ENCODE measurements at regions not wholly inside any gene's neighbourhood (a gene's known extent, or its start where the extent isn't known, plus 50 kb on each side); places are given as distances from the start of the nearest gene placed in this dataset.
A peak's percentile ranks its signal among the peaks of the same experiment; 100 is the strongest.
"Not testable (repeated sequence)": the region's sequence is repeated elsewhere in the genome, so short reads cannot be mapped to it uniquely, and the experiment has no call there.

- DNase-seq (ENCODE audit: low read depth, low spot score), result no peak
Observed at GRCh38 chr13:53101883-53102282, 73.3 kb downstream of the OLFM4 start.

- DNase-seq (ENCODE audit: low read depth, low spot score), result no peak
Observed at GRCh38 chr13:53104136-53104535, 75.5 kb downstream of the OLFM4 start.

- DNase-seq (ENCODE audit: low read depth, low spot score), result no peak
Observed at GRCh38 chr13:53105477-53105876, 76.9 kb downstream of the OLFM4 start.

GRCh38 chr13:53105890-53106289 lies 77.3 kb downstream of the OLFM4 start:
- peak; percentile 33 for DNase-seq (ENCODE audit: low read depth, low spot score)

GRCh38 chr13:53110181-53110580 lies 81.6 kb downstream of the OLFM4 start:
- DNase-seq (ENCODE audit: low read depth, low spot score), result peak; percentile 63

- no peak for DNase-seq (ENCODE audit: low read depth, low spot score)
Observed at GRCh38 chr13:53110614-53111013, 82.0 kb downstream of the OLFM4 start.

- DNase-seq (ENCODE audit: low read depth, low spot score), result no peak
Observed at GRCh38 chr13:53112522-53112921, 83.9 kb downstream of the OLFM4 start.

GRCh38 chr13:53117048-53117447 lies 88.4 kb downstream of the OLFM4 start:
- not testable (repeated sequence) for DNase-seq (ENCODE audit: low read depth, low spot score)

- DNase-seq (ENCODE audit: low read depth, low spot score), result no peak
Observed at GRCh38 chr13:53121131-53121773, 92.6 kb downstream of the OLFM4 start.

- DNase-seq (ENCODE audit: low read depth, low spot score), result no peak
Observed at GRCh38 chr13:53121919-53122318, 93.3 kb downstream of the OLFM4 start.

- DNase-seq (ENCODE audit: low read depth, low spot score), result no peak
Observed at GRCh38 chr13:53123536-53123935, 94.9 kb downstream of the OLFM4 start.

- DNase-seq (ENCODE audit: low read depth, low spot score), result no peak
Observed at GRCh38 chr13:53124623-53125022, 96.0 kb downstream of the OLFM4 start.

- no peak for DNase-seq (ENCODE audit: low read depth, low spot score)
Observed at GRCh38 chr13:53126841-53127245, 98.2 kb downstream of the OLFM4 start.

GRCh38 chr13:53127373-53127772 lies 98.8 kb downstream of the OLFM4 start:
- no peak for DNase-seq (ENCODE audit: low read depth, low spot score)

GRCh38 chr13:53129864-53130393 lies 101.3 kb downstream of the OLFM4 start:
- DNase-seq (ENCODE audit: low read depth, low spot score), result no peak

- no peak for DNase-seq (ENCODE audit: low read depth, low spot score)
Observed at GRCh38 chr13:53131361-53131760, 102.7 kb downstream of the OLFM4 start.

GRCh38 chr13:53135301-53135700 lies 106.7 kb downstream of the OLFM4 start:
- no peak for DNase-seq (ENCODE audit: low read depth, low spot score)

GRCh38 chr13:53136554-53137215 lies 108.1 kb downstream of the OLFM4 start:
- no peak for DNase-seq (ENCODE audit: low read depth, low spot score)

- no peak for DNase-seq (ENCODE audit: low read depth, low spot score)
Observed at GRCh38 chr13:53137779-53138178, 109.2 kb downstream of the OLFM4 start.

- no peak for DNase-seq (ENCODE audit: low read depth, low spot score)
Observed at GRCh38 chr13:53138376-53139036, 109.9 kb downstream of the OLFM4 start.

GRCh38 chr13:53141336-53141735 lies 112.7 kb downstream of the OLFM4 start:
- DNase-seq (ENCODE audit: low read depth, low spot score), result no peak

- no peak for DNase-seq (ENCODE audit: low read depth, low spot score)
Observed at GRCh38 chr13:53142306-53142705, 113.7 kb downstream of the OLFM4 start.

Data from ELF-1 (cell line).